ENCODE measurements at regions not wholly inside any gene's neighbourhood (a gene's known extent, or its start where the extent isn't known, plus 50 kb on each side); places are given as distances from the start of the nearest gene placed in this dataset.

- no peak for TF ChIP-seq PBX3 (IDR thresholded peaks at IDR 0.05; ENCODE audit: insufficient replicate concordance, low read depth, low read length)
- no peak for TF ChIP-seq MEF2A (IDR thresholded peaks at IDR 0.05; ENCODE audit: insufficient read depth, low read depth, low read length)
Observed at GRCh38 chr6:65852369-65852852, 145.4 kb upstream of the EYS start (continued).

- ATAC-seq: no peak
- RAD21 ChIA-PET (ENCODE audit: unreplicated experiment): no interaction called here
- in situ Hi-C loops (cut with MboI): no loop called here
- CTCF ChIA-PET: no interaction called here
- Histone ChIP-seq H3K4me3 (no peak overlapping the region), H3K9ac (ENCODE audit: control insufficient read depth, insufficient read depth, low read length) (no peak overlapping the region), H3K4me2 (ENCODE audit: control insufficient read depth, insufficient read depth) (no peak overlapping the region), H3K27ac (ENCODE audit: control insufficient read depth, insufficient read depth) (no peak overlapping the region), H3K36me3 (ENCODE audit: control insufficient read depth in 2 of 2, insufficient read depth in 2 of 2, low read length in 1 of 2) (no peaks in the 10 kb centered on the region), H4K20me1 (ENCODE audit: control insufficient read depth, insufficient read depth) (no peaks in the 10 kb centered on the region), H3K79me2 (ENCODE audit: control insufficient read depth, insufficient read depth, low read length) (no peaks in the 10 kb centered on the region), H2AFZ (ENCODE audit: control insufficient read depth, low read depth, low read length) (no peak overlapping the region), H3K4me1 (ENCODE audit: control insufficient read depth, insufficient read depth, low read length) (no peaks in the 10 kb centered on the region), H3K9me3 (replicated peaks; ENCODE audit: control insufficient read depth, insufficient read depth, low read length) (no peaks in the 10 kb centered on the region), H3K27me3 (replicated peaks in 1 of 2; ENCODE audit: control insufficient read depth in 2 of 2, insufficient read depth in 2 of 2, low read length in 1 of 2) (no peaks in the 10 kb centered on the region)
- no peak for DNase-seq (ENCODE audit: low read depth, low spot score)
- POLR2A ChIA-PET: no interaction called here
- intact Hi-C loops (cut with micrococcal nuclease; ENCODE audit: unreplicated experiment): no loop called here
- SMC1A ChIA-PET (ENCODE audit: uncharacterized antibody, unreplicated experiment): no interaction called here
- FAIRE-seq: no peak
- BruUV-seq (replicated peaks): no TSS peak
- TF ChIP-seq ZBTB40 (IDR thresholded peaks at IDR 0.05; ENCODE audit: borderline replicate concordance) (no peak), NKRF (conservative IDR thresholded peaks at IDR 0.05) (no peak), SMARCA5 (IDR thresholded peaks at IDR 0.05) (no peak), RCOR1 (conservative IDR thresholded peaks at IDR 0.05; ENCODE audit: low read depth, low read length) (no peak), BCL3 (IDR thresholded peaks at IDR 0.05; ENCODE audit: borderline replicate concordance, insufficient read depth, low read depth, low read length, poor library complexity, severe bottlenecking) (no peak), ATF2 (IDR thresholded peaks at IDR 0.05; ENCODE audit: low read length) (no peak), LARP7 (IDR thresholded peaks at IDR 0.05) (no peak), YY1 (IDR thresholded peaks at IDR 0.05; ENCODE audit: low read depth, low read length) (no peak)
Observed at GRCh38 chr6:65830151-65830550, 123.1 kb upstream of the EYS start.
